A673 (cell line): ENCODE measurements at regions not wholly inside any gene's neighbourhood (a gene's known extent, or its start where the extent isn't known, plus 50 kb on each side); places are given as distances from the start of the nearest gene placed in this dataset.

Source experiments
- BruUV-seq: library from RNA; stranded (reverse); fragments of 400-500 nt; replicated peaks from 2 replicates; lab custom pipeline; 2021; lab: Mats Ljungman, UMichigan
- CTCF ChIA-PET: fragments of 300-600 bp; sonication (Branson Sonifier 250); formaldehyde crosslinking; loops from one replicate; lab custom pipeline; 2022; ENCODE audit warnings: antibody characterized with exemption; lab: Charles Lee
- POLR2A ChIA-PET: fragments of 300-600 bp; sonication (Branson Sonifier 250); formaldehyde crosslinking; loops from one replicate; lab custom pipeline; 2022; ENCODE audit warnings: antibody characterized with exemption; ENCODE audit not compliant: low non-redundant PET; lab: Charles Lee
- DNase-seq: peaks from one replicate; pipeline ENCODE4 v3.0.0-alpha.2; 2015; ENCODE audit warnings: low spot score
- H3K27ac ChIP-seq: fragments of 200-600 bp; sonication (generic); 2 replicates; pipeline ENCODE4 v1.5.1; 2016; ENCODE audit warnings: mixed run types, low read depth, mild to moderate bottlenecking, mixed read lengths, antibody characterized with exemption, low read length; ENCODE audit not compliant: poor library complexity, severe bottlenecking
- H3K27me3 ChIP-seq: fragments of 200-600 bp; sonication (generic); replicated peaks from 2 replicates; pipeline ENCODE4 v1.6.1; 2017; ENCODE audit warnings: mixed run types, low read depth, mild to moderate bottlenecking, mixed read lengths, antibody characterized with exemption, low read length; ENCODE audit not compliant: insufficient read depth, poor library complexity
- H3K36me3 ChIP-seq: fragments of 200-600 bp; sonication (generic); 2 replicates; pipeline ENCODE4 v1.6.1; 2016; ENCODE audit warnings: mixed run types, mild to moderate bottlenecking, mixed read lengths, antibody characterized with exemption, low read length; ENCODE audit not compliant: insufficient read depth, poor library complexity, severe bottlenecking
- H3K4me1 ChIP-seq: fragments of 200-600 bp; sonication (generic); 2 replicates; pipeline ENCODE4 v1.6.1; 2017; ENCODE audit warnings: mixed run types, mild to moderate bottlenecking, mixed read lengths, antibody characterized with exemption, low read length; ENCODE audit not compliant: insufficient read depth, poor library complexity, severe bottlenecking
- H3K4me3 ChIP-seq: fragments of 200-600 bp; sonication (generic); 2 replicates; pipeline ENCODE4 v1.5.1; 2016; ENCODE audit warnings: low read depth, mixed run types, mild to moderate bottlenecking, mixed read lengths, low read length; ENCODE audit not compliant: poor library complexity, severe bottlenecking
- H3K9me3 ChIP-seq: fragments of 200-600 bp; sonication (generic); 2 replicates; pipeline ENCODE4 v1.6.1; 2016; ENCODE audit warnings: mixed run types, low read depth, mild to moderate bottlenecking, mixed read lengths, antibody characterized with exemption, low read length; ENCODE audit not compliant: poor library complexity, severe bottlenecking
- EZH2 ChIP-seq: fragments of 200-600 bp; sonication (generic); IDR thresholded peaks from 2 replicates; pipeline ENCODE4 v1.6.1; 2017; ENCODE audit warnings: borderline replicate concordance, low read depth, mild to moderate bottlenecking, mixed read lengths, antibody characterized with exemption, low read length; ENCODE audit not compliant: poor library complexity, severe bottlenecking
- intact Hi-C: fragments of 100-400 bp; cut with micrococcal nuclease; formaldehyde crosslinking; loops from one replicate; pipeline ENCODE4 v1.10.0; 2022; ENCODE audit not compliant: unreplicated experiment
- TF ChIP-seq, protein P1 (sequence below): fragments of 300-800, 200-600 bp; sonication (generic); conservative IDR thresholded peaks from 2 replicates; pipeline ENCODE4 v1.5.1; 2017; ENCODE audit warnings: low read depth, mild to moderate bottlenecking, antibody characterized with exemption, low read length, moderate library complexity, mixed read lengths

DNA sequence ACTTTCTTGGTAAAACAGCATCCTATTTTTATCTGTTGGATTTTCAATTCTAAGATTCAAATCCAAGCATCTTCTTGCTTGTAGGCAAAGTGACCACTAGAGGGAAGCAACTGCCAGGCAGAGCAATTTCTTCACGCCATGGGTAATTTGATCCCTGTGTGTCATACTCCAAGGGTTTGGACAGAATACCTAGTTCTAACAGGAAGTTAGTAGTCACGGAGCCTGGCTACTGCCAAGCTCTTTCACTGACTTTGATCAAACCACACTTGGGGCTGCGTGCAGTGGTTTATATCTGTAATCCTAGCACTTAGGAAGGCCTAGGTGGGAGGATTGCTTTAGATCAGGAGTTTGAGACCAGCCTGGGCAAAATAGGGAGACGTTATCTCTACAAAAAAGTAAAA lies 473.6 kb upstream of the TNC start:
- H3K27me3 ChIP-seq: no peaks in the 10 kb centered on the region
- intact Hi-C loops: loop anchor here (5.0 kb wide), 3 partner anchors 561 to 1271 kb away; partner anchors contain the start of gene PAPPA
- H3K4me1 ChIP-seq: peaks cover 44% of the 10 kb centered on the region
- DNase-seq: peak; percentile 96
- ChIA-PET CTCF (interaction anchor here (0.6 to 1.9 kb wide), 5 partner anchors 25 to 1102 kb away, joined by 3 to 8 read pairs (median 4); no protein-coding TSS in a partner anchor), POLR2A (interaction anchor here (0.7 kb wide), 2 partner anchors 270 to 461 kb away, joined by 3 to 4 read pairs; no protein-coding TSS in a partner anchor)
- H3K9me3 ChIP-seq: peaks cover 9% of the 10 kb centered on the region
- TF ChIP-seq, protein P1, sequence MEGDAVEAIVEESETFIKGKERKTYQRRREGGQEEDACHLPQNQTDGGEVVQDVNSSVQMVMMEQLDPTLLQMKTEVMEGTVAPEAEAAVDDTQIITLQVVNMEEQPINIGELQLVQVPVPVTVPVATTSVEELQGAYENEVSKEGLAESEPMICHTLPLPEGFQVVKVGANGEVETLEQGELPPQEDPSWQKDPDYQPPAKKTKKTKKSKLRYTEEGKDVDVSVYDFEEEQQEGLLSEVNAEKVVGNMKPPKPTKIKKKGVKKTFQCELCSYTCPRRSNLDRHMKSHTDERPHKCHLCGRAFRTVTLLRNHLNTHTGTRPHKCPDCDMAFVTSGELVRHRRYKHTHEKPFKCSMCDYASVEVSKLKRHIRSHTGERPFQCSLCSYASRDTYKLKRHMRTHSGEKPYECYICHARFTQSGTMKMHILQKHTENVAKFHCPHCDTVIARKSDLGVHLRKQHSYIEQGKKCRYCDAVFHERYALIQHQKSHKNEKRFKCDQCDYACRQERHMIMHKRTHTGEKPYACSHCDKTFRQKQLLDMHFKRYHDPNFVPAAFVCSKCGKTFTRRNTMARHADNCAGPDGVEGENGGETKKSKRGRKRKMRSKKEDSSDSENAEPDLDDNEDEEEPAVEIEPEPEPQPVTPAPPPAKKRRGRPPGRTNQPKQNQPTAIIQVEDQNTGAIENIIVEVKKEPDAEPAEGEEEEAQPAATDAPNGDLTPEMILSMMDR: peak; percentile 79
- no peak for TF ChIP-seq EZH2
- H3K4me3 ChIP-seq: no peak overlapping the region
- H3K36me3 ChIP-seq: no peaks in the 10 kb centered on the region
- H3K27ac ChIP-seq: peak overlapping the region; percentile 99
- BruUV-seq: no TSS peak

DNA sequence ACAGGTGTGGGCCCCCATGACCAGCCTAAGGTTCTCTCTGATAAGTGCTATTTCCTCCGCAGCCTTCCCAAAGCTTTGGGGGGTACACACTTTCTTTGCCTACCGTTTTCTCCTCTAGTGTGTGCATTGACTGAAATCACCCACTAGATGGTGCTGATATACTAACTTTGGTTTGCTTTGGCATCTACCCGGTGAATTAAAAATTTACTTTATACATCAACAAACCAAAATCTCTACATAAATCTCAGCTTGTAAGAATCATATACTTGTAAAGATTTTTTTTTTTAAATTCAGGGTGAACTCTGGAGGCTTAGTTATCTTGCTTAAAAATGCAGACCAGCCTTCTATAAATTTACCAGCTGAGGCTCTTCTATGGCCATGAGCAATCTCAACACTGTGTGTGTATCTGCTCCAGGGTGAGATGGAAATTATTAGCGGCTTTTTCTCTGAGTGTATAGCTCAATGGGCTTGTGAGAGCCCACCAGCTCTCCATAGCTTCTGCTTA lies 475.7 kb upstream of the TNC start:
- DNase-seq: peak; percentile 86
- POLR2A ChIA-PET: interaction anchor here (0.5 to 1.2 kb wide), 5 partner anchors 268 to 878 kb away, joined by 3 to 7 read pairs (median 6); no protein-coding TSS in a partner anchor
- CTCF ChIA-PET: interaction anchor here (0.5 to 1.9 kb wide), 17 partner anchors 8 to 1093 kb away, joined by 3 to 14 read pairs (median 3); partner anchors contain the start of gene TRIM32
- Histone ChIP-seq H3K9me3 (peaks cover 9% of the 10 kb centered on the region), H3K4me1 (peaks cover 54% of the 10 kb centered on the region), H3K27ac (peak overlapping the region; percentile 99), H3K4me3 (no peak overlapping the region), H3K36me3 (no peaks in the 10 kb centered on the region), H3K27me3 (no peaks in the 10 kb centered on the region)
- no TSS peak for BruUV-seq
- intact Hi-C loops: loop anchor here (1.0 to 5.0 kb wide), 7 partner anchors 101 to 1269 kb away; partner anchors contain the start of gene PAPPA
- TF ChIP-seq, protein P1: peak; percentile 87
- no peak for TF ChIP-seq EZH2

DNA sequence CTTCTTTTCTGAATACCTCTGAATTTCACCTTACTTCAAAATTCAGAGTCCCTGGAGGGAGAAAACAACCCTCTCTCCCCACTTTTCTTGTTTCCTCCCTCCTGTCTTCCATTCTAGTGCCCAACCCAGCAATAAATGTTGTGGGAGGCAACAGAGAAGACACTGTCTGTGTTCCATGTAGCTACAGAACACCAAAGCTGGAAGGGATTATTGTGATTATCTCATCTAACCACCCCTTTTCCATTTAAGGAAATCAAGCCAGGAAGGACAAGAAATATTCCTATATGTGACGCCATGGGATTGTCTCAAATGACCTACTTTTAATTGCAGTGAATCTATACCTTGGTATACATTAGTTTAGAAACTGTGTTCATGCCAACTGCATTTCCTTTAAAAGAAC lies 476.6 kb upstream of the TNC start:
- H3K9me3 ChIP-seq: peaks cover 5% of the 10 kb centered on the region
- ChIA-PET POLR2A (interaction anchor here (1.1 kb wide), 1 partner anchor 22 kb away, joined by 5 read pairs; no protein-coding TSS in a partner anchor), CTCF (interaction anchor here (0.8 to 1.6 kb wide), 3 partner anchors 22 to 558 kb away, joined by 3 to 14 read pairs (median 3); no protein-coding TSS in a partner anchor)
- no peaks in the 10 kb centered on the region for H3K36me3 ChIP-seq
- H3K27ac ChIP-seq: peak overlapping the region; percentile 99
- no peaks in the 10 kb centered on the region for H3K27me3 ChIP-seq
- DNase-seq: peak; percentile 79
- intact Hi-C loops: loop anchor here (1.0 to 5.0 kb wide), 4 partner anchors 558 to 1268 kb away; partner anchors contain the start of gene PAPPA
- BruUV-seq: no TSS peak
- no peak for TF ChIP-seq EZH2
- TF ChIP-seq, protein P1: no peak
- no peak overlapping the region for H3K4me3 ChIP-seq
- peaks cover 62% of the 10 kb centered on the region for H3K4me1 ChIP-seq
